ENCODE measurements at regions not wholly inside any gene's neighbourhood (a gene's known extent, or its start where the extent isn't known, plus 50 kb on each side); places are given as distances from the start of the nearest gene placed in this dataset.

GRCh38 chr4:81343046-81343445 is 128.0 kb upstream of the PRKG2 start:
- no peak overlapping the region for H2AFZ ChIP-seq (ENCODE audit: low read depth)
- no peaks in the 10 kb centered on the region for H3K36me3 ChIP-seq (ENCODE audit: insufficient read depth)
- H3K4me1 ChIP-seq (ENCODE audit: low read depth, poor library complexity, severe bottlenecking), result no peaks in the 10 kb centered on the region
- no peaks in the 10 kb centered on the region for H3K27me3 ChIP-seq (ENCODE audit: insufficient read depth, low read depth)
- H3K4me3 ChIP-seq (IDR thresholded peaks at IDR 0.05; ENCODE audit: insufficient read depth, low read depth, low read length), result no peak overlapping the region
- H4K20me1 ChIP-seq (ENCODE audit: insufficient read depth), result no peaks in the 10 kb centered on the region
- H3K9ac ChIP-seq, result no peak overlapping the region
- no peak for TF ChIP-seq CTCF (conservative IDR thresholded peaks at IDR 0.05; ENCODE audit: low read depth, low read length)
- no peak overlapping the region for H3K4me2 ChIP-seq
- H3K27ac ChIP-seq, result no peak overlapping the region
- H3K79me2 ChIP-seq (ENCODE audit: insufficient read depth, low read depth), result no peaks in the 10 kb centered on the region

- Histone ChIP-seq H3K27me3 (ENCODE audit: insufficient read depth, low read depth) (no peaks in the 10 kb centered on the region), H3K79me2 (ENCODE audit: insufficient read depth, low read depth) (no peaks in the 10 kb centered on the region), H3K4me3 (IDR thresholded peaks at IDR 0.05; ENCODE audit: insufficient read depth, low read depth, low read length) (no peak overlapping the region), H3K36me3 (ENCODE audit: insufficient read depth) (no peaks in the 10 kb centered on the region), H3K4me1 (ENCODE audit: low read depth, poor library complexity, severe bottlenecking) (no peaks in the 10 kb centered on the region), H3K9ac (no peak overlapping the region), H3K4me2 (no peak overlapping the region), H2AFZ (ENCODE audit: low read depth) (no peak overlapping the region), H3K27ac (no peak overlapping the region), H4K20me1 (ENCODE audit: insufficient read depth) (no peaks in the 10 kb centered on the region)
- no peak for TF ChIP-seq CTCF (conservative IDR thresholded peaks at IDR 0.05; ENCODE audit: low read depth, low read length)
These were observed 122.2 kb upstream of the PRKG2 start for GRCh38 chr4:81337211-81337610.

- Histone ChIP-seq H3K36me3 (ENCODE audit: insufficient read depth) (no peaks in the 10 kb centered on the region), H3K4me1 (ENCODE audit: low read depth, poor library complexity, severe bottlenecking) (no peaks in the 10 kb centered on the region), H3K79me2 (ENCODE audit: insufficient read depth, low read depth) (no peaks in the 10 kb centered on the region), H3K27me3 (ENCODE audit: insufficient read depth, low read depth) (no peaks in the 10 kb centered on the region), H3K4me2 (no peak overlapping the region), H2AFZ (ENCODE audit: low read depth) (no peak overlapping the region), H4K20me1 (ENCODE audit: insufficient read depth) (no peaks in the 10 kb centered on the region), H3K27ac (no peak overlapping the region), H3K4me3 (IDR thresholded peaks at IDR 0.05; ENCODE audit: insufficient read depth, low read depth, low read length) (no peak overlapping the region), H3K9ac (no peak overlapping the region)
- no peak for TF ChIP-seq CTCF (conservative IDR thresholded peaks at IDR 0.05; ENCODE audit: low read depth, low read length)
These were observed 120.3 kb upstream of the PRKG2 start for GRCh38 chr4:81335122-81335912.

GRCh38 chr4:81330018-81330417 is 115.0 kb upstream of the PRKG2 start:
- Histone ChIP-seq H3K27ac (no peak overlapping the region), H3K36me3 (ENCODE audit: insufficient read depth) (no peaks in the 10 kb centered on the region), H3K4me1 (ENCODE audit: low read depth, poor library complexity, severe bottlenecking) (no peaks in the 10 kb centered on the region), H3K4me3 (IDR thresholded peaks at IDR 0.05; ENCODE audit: insufficient read depth, low read depth, low read length) (no peak overlapping the region), H3K4me2 (no peak overlapping the region), H3K79me2 (ENCODE audit: insufficient read depth, low read depth) (no peaks in the 10 kb centered on the region), H4K20me1 (ENCODE audit: insufficient read depth) (no peaks in the 10 kb centered on the region), H3K27me3 (ENCODE audit: insufficient read depth, low read depth) (no peaks in the 10 kb centered on the region), H2AFZ (ENCODE audit: low read depth) (no peak overlapping the region), H3K9ac (no peak overlapping the region)
- no peak for TF ChIP-seq CTCF (conservative IDR thresholded peaks at IDR 0.05; ENCODE audit: low read depth, low read length)

Measured in KMS-11 (cell line).